ENCODE measurements at regions not wholly inside any gene's neighbourhood (a gene's known extent, or its start where the extent isn't known, plus 50 kb on each side); places are given as distances from the start of the nearest gene placed in this dataset.
"Not testable (repeated sequence)": the region's sequence is repeated elsewhere in the genome, so short reads cannot be mapped to it uniquely, and the experiment has no call there.

DNA sequence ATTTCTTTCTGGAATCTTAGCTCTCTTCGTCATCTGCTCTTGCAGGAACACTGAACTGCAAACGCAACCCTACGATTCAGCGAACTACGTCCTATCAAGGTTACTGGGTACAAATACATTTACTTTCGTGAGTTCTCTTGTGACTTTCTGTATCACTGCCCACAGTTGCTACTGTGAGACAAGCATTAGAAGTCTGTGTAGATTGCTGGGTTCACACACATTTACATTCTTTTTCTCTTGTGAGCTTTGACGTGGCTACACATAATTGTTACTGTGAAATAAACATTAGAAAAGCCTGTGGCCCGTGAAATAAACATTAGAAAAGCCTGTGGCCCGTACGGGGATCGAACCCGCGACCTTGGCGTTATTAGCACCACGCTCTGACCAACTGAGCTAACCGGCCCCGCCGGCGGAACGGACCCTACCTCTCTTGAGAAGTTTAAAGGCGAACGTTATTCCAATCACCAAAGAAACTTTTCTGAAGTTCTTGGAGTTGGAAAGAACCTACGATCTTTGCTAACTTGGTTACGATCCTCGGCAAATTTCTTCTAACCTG is 61.2 kb upstream of the ZNF322 start:
- DNase-seq: not testable (repeated sequence)

DNA sequence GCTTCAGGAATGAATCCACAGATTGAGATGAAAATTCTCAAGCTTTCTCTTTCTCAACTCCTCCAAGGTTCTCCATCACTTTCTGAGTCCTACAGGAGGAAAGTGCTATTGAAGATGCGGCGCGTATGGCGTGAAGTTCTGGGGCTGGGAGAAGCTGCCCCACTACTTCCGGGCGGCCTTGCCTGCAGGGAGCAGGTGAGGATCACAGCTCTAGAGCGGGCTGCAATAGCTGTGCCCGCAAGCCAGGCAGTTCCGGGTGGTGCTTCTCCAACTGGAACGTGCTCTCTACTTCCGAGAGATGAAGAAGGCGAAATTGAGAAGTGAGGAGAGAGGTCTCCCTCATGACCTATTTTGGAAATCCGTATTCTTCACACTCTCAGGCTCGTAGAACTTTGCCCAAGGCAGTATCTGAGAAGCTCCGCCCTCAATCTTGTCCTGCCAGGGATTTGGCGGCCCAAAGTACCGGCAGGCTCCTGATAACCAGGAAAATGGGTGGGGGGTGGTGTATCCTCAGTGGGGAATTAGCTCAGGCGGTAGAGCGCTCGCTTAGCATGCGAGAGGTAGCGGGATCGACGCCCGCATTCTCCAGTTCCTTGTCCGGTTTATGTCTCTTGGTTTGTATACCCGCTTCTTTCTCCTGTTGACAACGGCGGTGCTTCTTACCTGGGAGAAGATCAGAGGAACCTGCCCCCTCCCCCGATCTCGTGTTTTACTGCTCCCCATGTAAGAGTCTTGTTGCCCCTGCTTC is 70.6 kb upstream of the ZNF322 start:
- DNase-seq: not testable (repeated sequence)

DNA sequence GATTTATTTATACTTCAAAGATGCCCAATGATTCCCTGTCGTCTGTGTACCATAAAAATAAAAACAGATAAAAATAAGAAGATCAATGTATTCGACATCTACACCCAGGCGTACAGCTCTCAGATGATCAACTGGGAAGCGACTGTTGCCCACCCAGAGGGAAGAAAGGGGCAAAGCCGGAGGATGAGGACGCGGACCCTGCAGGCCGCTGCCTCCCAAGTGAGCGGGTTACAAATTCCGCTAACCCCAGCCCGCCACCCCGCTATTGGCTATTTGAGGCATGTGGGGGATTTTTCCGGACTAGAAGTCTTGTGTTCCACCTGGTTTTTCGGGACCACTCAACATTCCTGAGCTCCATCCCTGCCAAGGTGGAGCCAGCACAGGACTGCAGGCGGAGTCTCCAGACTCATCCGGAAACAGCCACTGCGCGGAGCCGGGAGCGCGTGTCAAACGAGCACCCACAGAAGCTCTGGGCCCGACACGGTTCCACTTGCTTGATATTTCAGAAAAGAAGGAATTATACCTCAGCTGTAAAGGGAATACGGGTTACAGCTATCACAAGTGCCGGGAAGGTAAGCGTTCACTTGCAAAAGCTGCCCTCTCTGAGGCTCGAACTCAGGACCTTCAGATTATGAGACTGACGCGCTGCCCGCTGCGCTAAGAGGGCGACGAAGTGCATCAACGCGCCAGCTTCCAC is 75.4 kb upstream of the ZNF322 start:
- not testable (repeated sequence) for DNase-seq

DNA sequence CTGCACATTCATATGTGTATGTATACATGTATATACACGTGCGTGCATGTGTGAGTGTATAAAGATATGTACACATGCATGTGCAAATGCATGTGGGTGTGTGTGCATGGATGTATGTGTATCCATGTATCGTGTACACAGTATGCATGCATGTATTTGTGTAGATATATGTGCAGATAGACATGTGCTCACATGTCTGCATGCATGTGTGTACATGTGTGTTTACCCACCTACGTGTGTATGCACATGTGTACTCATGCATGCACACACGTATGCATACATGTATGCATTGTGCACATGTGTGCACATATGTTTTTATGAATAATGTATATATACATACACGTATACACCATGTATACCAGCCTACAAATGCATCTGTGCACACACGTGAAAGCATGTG is 80.3 kb upstream of the ZNF322 start:
- DNase-seq: no peak

DNA sequence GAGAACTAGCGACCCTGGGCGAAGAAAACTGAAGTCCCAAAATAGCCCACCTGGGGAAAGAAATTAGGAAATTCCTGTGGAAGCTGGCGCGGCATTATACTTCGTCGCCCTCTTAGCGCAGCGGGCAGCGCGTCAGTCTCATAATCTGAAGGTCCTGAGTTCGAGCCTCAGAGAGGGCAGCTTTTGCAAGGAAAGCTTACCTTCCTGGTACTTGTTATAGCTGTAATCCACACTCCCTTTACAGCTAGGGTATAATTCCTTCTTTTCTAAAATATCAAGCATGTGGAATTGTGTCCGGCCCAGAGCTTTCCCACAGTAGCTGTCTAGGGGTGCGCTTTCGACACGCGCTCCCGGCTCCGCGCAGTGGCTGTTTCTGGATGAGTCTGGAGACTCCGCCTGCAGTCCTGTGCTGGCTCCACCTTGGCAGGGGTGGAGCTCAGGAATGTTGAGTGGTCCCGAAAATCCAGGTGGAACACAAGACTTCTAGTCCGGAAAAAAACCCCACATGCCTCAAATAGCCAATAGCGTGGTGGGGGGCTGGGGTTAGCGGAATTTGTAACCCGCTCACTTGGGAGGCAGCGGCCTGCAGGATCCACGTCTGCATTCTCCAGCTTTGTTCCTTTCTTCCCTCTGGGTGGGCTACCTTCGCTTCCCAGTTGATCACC is 83.7 kb upstream of the ZNF322 start:
- no peak for DNase-seq

DNA sequence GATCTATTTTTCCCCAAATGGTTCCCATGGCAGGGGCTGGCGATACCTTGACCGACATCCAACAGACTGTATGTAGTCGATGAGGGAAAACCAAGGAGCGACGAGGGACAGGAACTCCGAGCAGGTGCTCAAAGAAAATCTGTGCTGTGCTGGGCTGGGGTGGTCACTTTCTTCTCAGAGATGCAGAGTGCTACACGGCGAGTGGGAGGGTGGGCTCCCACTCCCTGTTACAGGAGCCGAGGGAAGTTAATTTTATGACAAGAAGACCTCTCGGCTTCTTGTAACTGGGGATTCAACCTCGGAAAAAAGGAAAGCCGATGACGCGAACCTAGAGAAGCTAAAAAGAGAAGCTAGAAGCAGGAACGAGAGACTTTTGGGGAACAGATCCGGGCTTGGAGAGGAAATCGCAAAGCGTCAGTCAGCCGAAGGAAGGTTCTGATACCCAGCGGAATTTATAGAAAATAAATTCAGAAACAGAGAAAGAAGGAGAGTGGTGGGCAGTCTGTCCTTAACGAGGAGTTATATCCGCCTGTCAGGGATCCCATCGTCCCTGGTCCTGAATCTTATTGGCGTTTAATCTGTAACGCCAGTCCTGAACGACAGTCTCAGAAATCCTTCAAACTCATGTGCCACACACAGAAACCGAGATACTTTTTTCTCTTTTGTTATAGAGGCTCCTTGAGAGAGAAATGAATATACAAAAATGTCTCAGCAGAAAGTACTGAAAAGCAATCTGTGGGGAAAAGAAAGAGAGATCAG is 84.6 kb upstream of the ZNF322 start:
- no peak for DNase-seq

DNA sequence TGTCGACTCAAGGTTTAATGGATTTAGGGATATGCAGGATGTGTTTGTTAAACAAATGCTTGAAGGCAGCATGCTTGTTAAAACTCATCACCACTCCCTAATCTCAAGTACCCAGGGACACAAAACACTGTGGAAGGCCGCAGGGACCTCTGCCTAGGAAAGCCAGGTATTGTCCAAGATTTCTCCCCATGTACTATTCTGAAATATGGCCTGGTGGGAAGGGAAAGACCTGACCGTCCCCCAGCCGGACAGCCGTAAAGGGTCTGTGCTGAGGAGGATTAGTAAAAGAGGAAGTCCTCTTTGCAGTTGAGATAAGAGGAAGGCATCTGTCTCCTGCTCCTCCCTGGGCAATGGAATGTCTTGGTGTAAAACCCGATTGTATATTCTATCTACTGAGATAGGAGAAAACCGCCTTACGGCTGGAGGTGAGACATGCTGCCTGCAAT is 85.3 kb upstream of the ZNF322 start:
- DNase-seq: not testable (repeated sequence)

DNA sequence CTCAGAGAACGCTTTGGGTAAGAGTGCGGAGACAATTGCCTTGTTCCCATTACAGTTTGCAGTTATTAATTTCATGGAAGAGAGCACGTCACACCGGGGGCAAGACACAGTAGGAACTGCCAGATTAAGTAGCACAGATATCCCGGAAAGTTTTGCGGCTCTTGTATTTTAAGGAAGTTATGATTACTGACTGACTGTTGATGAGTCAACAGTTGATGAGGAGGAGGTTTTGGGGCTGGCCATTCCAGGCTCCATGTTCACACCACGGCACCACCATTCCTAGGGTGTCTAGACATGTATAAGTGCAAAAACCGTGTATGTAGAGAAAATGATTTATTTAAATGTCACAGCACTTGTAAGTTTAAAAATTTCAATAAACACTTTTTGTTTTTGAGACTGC is 86.4 kb upstream of the ZNF322 start:
- not testable (repeated sequence) for DNase-seq

DNA sequence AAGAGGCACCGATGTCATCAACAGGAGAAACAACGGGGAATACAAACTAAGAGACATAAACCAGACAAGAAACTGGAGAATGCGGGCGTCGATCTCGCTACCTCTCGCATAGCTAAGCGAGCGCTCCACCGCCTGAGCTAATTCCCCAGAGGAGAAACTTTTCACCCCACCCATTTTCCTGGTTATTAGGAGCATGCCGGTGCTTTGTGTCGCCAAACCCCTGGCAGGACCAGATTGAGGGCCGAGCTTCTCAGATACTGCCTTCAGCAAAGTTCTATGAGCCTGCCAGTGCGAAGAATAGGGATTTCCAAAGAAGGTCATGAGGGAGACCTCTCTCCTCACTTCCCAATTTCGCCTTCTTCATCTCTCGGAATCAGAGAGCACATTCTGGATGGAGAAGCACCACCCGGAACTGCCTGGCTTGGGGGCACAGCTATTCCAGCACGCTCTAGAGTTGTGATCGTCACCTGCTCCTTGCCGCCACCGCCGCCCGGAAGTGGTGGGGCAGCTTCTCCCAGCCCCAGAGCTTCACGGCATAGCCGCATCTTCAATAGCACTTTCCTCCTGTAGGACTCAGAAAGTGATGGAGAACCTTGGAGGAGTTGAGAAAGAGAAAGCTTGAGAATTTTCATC is 89.7 kb upstream of the ZNF322 start:
- DNase-seq: not testable (repeated sequence)

DNA sequence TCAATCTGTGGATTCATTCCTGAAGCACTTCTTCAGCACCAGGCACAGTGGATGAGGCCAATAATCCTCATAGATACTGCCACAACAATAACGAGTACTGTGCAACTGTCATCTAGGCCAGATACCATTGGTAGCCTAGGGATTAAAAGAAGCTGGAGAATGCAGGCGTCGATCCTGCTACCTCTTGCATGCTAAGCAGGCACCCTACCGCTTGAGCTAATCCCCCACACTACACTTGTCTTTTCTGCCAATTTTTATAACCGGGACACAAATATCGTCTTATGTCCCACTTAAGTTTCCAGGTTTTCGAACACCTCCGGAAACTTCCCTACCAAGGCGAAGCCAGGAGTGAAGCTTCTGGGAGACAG is 90.2 kb upstream of the ZNF322 start:
- not testable (repeated sequence) for DNase-seq

DNA sequence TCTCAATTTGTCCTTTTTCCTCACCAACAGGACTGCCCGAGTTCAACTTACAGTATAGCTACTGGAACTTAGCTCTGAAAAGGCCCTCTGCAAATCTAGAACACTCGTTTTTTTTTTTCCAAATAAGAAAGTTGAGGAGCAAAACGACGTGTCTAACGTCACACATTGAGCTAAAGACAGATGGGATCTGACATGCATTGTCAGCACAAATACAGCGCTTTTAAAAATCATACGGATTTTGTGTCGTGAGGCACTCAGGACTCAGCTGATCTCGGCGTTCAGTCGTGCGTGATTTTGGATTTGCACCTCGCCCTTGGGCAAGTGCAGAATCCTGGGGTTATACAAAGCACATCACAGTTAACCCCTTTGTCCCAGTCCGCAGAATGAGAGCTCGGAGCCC is 94.7 kb upstream of the ZNF322 start:
- DNase-seq: no peak

DNA sequence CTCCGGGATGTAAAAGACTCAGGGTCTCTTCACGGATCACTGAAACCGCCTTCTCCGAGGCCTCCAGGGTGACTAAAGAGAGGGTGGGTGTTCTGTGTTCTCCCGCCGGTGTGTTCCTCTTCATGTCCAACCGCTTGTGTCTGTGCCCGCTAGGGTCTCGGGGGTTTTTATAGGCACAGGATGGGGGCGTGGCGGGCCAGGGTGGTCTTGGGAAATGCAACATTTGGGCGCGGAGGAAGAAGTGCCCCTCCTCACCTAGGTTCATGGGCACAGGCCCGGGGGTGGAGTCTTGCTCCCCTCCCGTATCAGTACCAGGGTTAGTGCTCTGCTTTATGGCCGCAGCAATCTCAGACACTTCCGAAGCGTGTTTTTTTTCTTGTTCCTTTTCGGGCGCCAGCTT is 95.3 kb upstream of the ZNF322 start:
- not testable (repeated sequence) for DNase-seq

DNA sequence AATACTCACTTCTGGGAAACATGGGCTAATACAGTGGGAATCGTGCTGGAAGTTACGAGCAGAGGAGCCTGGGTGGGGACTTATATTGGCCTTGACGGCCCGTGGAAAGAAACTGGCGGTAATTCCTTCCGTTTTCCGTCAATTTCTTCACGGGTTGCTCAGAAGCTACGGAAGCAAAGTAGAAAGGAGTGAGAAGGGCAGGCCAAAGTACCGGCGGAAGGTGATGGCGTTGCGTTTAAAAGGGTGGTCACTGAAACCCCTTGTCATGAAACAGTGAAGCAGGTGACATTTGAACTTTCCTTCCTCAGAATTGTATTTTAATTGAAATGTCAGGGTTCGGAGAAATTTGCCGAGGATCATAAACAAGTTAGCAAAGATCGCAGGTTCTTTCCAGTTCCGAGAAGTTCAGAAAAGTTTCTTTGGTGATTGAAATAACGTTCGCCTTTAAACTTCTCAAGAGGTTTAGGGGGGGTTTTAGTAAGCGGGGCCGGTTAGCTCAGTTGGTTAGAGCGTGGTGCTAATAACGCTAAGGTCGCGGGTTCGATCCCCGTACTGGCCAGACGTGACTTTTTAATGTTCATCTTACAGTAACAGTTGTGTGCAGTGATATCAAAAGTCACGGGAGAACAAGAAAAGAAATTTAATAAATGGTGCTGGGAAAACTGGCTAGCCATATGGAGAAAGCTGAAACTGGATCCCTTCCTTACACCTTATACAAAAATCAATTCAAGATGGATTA is 96.7 kb upstream of the ZNF322 start:
- DNase-seq: not testable (repeated sequence)

DNA sequence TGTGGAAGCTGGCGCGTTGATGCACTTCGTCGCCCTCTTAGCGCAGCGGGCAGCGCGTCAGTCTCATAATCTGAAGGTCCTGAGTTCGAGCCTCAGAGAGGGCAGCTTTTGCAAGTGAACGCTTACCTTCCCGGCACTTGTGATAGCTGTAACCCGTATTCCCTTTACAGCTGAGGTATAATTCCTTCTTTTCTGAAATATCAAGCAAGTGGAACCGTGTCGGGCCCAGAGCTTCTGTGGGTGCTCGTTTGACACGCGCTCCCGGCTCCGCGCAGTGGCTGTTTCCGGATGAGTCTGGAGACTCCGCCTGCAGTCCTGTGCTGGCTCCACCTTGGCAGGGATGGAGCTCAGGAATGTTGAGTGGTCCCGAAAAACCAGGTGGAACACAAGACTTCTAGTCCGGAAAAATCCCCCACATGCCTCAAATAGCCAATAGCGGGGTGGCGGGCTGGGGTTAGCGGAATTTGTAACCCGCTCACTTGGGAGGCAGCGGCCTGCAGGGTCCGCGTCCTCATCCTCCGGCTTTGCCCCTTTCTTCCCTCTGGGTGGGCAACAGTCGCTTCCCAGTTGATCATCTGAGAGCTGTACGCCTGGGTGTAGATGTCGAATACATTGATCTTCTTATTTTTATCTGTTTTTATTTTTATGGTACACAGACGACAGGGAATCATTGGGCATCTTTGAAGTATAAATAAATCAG is 106.8 kb upstream of the ZNF322 start:
- not testable (repeated sequence) for DNase-seq

DNA sequence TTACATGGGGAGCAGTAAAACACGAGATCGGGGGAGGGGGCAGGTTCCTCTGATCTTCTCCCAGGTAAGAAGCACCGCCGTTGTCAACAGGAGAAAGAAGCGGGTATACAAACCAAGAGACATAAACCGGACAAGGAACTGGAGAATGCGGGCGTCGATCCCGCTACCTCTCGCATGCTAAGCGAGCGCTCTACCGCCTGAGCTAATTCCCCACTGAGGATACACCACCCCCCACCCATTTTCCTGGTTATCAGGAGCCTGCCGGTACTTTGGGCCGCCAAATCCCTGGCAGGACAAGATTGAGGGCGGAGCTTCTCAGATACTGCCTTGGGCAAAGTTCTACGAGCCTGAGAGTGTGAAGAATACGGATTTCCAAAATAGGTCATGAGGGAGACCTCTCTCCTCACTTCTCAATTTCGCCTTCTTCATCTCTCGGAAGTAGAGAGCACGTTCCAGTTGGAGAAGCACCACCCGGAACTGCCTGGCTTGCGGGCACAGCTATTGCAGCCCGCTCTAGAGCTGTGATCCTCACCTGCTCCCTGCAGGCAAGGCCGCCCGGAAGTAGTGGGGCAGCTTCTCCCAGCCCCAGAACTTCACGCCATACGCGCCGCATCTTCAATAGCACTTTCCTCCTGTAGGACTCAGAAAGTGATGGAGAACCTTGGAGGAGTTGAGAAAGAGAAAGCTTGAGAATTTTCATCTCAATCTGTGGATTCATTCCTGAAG is 111.6 kb upstream of the ZNF322 start:
- DNase-seq: not testable (repeated sequence)

DNA sequence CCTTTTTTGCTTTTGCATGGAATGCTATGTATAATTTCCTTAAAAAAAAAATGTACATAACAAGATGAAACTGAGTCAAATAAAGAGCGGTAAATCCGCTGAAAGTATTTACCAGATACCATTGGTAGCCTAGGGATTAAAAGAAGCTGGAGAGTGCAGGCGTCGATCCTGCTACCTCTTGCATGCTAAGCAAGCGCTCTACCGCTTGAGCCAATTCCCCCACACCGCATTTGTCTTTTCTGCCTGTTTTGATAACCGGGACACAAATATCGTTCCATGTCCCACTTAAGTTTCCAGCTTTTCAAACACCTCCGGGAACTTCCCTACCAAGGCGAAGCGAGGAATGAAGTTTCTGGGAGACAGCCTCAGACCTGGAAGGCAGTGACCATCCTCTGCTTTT is 113.9 kb upstream of the ZNF322 start:
- not testable (repeated sequence) for DNase-seq

DNA sequence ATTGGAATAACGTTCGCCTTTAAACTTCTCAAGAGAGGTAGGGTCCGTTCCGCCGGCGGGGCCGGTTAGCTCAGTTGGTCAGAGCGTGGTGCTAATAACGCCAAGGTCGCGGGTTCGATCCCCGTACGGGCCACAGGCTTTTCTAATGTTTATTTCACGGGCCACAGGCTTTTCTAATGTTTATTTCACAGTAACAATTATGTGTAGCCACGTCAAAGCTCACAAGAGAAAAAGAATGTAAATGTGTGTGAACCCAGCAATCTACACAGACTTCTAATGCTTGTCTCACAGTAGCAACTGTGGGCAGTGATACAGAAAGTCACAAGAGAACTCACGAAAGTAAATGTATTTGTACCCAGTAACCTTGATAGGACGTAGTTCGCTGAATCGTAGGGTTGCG is 121.0 kb upstream of the ZNF322 start:
- not testable (repeated sequence) for DNase-seq

DNA sequence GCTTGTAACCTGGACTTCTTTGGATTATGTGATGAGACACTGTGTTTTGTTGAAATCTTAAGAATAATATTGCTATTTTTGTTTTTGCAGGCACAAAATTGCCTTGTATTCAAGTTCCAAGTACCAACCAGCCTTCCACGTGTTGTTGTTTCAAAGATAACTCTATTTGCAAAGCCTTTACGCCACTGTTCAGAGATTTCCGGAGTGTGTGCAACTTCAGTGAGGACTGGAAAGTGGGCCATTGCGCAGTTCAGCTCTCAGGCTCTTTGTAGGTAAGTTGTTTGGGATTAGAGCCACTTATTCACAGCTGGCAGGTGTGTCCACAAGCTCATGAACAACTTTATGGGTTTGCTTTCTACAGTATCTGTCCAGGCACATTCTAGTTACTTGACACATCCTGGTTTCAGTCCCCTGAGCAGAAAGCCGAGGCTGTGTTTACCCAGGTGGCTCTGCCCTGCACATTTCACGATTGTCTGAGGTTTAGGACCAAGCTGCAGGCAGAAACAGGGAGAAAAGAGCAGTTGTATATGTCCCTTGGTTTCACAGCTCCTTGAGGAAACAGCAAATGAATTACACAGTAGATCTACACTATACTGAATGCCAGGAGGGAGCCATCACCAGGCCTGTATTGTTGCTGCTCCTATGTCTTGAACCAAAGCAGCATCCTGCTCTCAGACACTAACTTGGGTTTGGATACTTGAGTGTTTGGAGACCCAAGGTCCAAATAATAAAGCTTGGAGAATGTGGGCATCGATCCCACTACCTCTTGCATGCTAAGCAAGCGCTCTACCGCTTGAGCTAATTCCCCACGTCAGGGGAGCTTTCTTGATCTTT is 136.1 kb upstream of the ZNF322 start:
- DNase-seq: not testable (repeated sequence)

Data from NCI-H345 (cell line).